T-helper 1 cell treated with Interleukin-12 subunit alpha and Interleukin-12 subunit beta and Interleukin-4 antibody, amounts not matched to agents 30 ng/mL and 1 ng/mL, for 36 hours (primary cell): ENCODE measurements at regions not wholly inside any gene's neighbourhood (a gene's known extent, or its start where the extent isn't known, plus 50 kb on each side); places are given as distances from the start of the nearest gene placed in this dataset.

ENCODE experiments used
- intact Hi-C: fragments of 100-400 bp; cut with micrococcal nuclease; formaldehyde crosslinking; loops from one replicate; pipeline ENCODE4 v1.15.1; 2024

DNA sequence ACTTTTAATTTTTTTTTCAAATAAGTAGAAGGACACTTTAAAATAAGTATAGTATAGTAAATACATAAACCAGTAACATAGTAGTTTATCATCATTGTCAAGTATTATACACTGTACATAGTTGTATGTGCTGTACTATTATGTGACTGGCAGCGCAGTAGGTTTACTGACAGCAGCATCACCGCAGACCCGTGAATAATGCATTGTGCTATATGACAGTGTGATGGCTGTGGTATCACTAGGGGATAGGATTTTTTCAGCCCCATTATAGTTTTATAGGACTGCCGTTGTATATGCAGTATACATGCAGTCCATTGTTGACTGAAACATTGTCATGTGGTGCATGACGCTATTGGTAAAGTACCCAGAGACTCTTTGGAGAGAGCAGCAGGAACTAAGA is 306.5 kb downstream of the SQOR start:
- intact Hi-C loops: no loop called here

DNA sequence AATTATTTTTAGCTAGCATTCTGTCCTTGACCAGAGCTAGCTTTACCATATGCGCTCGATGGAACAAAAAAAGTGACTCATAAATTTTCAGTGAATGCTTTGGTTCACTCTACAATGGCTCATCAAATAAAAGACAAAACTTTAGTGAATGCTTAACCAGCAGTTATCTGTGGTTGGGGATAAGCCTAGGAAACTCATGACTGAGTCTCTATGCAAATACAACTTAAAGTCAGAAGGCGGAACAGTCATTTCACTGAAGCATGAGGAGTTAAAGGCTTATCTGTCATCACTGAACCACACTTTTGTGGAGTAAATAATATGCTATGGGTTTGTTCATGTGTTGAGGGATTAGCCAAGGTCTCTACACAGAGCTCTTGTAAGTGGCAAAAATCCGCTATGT is 308.4 kb downstream of the SQOR start:
- intact Hi-C loops: no loop called here

DNA sequence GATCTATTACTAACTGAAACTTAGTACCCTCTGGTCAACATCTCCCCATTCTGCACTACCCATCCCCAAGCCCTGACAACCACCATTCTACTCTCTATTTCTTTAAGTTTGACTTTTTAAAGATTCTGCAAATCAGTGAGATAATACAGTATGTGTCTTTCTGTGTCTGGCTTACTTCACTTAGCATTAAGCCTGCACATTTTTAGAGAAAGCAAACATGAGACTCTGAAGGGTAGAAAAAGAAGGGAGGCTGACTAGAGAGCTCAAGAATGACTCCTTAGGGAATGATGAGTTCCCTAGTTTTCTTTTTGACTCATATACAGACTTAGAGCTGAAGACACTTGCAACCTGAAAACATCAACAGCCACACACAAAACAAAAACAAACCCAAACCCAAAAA is 311.3 kb downstream of the SQOR start:
- intact Hi-C loops: no loop called here

DNA sequence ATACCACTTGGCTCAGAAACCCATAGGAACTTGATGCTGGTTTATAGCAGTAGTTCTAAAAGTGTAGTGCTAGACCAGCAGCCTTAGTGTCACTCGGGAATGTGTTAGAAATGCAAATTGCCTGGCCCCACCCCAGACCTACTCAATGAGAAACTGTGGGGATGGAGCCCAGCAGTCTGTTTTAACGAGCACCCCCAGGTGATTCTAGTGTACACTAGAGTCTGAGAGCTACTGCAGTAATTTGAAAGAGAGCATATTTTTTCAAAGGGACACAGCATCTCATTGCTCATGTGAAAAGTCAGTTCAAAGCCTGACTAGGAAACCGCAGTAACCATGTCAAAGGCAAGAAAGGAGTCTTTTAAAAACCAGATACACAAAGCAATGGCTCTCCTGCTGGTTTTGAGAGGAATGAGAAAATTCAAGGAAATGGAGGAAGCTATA is 313.4 kb downstream of the SQOR start:
- intact Hi-C loops: no loop called here

DNA sequence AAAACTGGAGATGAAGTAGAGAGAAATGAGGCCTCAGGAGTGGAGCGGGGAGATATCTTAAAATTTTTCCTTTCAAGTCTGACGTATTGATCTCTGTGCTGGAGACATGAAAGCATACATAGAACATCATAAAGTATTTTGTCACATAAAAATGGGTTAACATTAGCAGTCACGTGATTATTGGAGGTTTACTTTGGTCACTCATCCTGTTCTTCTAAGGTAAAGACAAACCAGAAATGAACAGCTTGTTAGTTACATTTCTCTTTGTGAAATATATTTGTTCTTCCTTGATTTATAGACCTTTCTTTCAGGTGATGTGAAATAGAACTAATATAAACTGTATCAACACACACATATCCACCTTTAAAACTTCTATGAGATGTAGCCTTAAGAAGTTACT is 324.1 kb downstream of the SQOR start:
- intact Hi-C loops: no loop called here

DNA sequence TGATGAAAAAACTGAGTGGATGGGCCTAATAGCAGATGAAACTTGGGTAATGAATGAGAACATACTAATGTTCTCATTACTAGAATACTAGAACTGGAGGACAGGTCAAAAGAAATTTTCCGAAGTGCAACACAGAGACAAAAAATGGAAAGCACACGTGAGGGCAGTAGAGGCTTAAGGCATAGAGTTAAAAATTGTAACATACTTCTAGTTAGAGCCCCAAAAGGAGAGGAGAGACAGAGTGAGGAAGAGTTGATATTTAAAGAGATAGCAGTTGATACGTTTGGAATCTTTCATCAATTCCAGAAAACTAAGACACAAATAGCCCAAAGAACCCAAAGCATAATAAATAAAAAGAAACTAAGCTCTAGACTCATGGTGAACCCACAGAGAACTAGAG is 327.9 kb downstream of the SQOR start:
- intact Hi-C loops: no loop called here

DNA sequence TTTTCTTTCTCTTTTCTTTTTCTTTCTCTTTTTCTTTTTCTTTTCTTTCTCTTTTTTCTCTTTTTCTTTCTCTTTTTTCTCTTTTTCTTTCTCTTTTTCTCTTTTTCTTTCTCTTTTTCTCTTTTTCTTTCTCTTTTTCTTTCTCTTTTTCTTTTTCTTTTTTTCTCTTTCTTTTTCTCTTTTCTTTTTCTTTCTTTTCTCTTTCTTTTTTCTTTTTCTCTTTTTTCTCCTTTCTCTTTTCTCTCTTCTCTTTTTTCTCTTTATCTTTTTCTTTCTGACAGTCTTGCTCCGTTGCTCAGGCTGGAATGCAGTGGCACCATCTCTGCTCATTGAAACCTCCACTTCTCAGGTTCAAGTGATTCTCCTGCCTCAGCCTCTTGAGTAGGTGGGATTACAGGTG is 335.7 kb downstream of the SQOR start:
- intact Hi-C loops: no loop called here

DNA sequence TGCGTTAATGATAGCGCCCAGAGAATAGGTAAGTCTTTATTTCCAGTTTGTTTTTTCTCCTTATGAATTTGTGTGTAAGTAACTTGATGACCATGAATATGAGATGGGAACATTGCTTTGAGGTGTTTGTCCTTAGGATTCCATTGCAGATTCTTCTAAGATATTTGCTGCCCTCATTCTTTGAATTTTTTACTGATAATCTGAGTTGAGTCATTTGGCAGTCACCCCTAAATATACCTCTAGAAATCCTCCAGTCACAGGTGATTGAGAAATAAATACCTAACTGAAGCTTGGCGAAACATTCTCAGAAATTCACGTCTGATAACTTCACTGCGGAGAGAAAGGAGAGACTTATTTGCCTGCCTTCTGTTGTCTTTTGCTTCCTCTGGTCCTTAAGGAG is 345.5 kb downstream of the SQOR start:
- intact Hi-C loops: no loop called here

DNA sequence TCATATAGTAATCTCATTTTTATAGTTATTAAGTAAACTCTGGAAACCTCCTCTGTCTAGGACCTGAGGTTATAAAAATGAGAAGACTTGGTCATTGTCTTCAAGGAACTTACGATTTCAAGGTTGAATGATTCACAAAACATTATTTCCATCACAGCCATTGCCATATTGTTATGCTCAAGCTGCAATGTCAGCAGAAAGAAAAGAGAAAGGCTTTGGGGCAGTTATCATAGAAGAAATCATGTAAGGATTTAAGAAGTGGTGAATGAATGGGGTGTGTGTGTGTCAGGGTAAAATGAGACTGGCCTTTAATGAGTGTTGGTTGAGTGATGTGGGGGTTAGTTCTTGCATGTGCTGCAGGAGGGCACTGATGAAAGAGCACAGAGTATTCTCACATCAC is 346.8 kb downstream of the SQOR start:
- intact Hi-C loops: no loop called here

DNA sequence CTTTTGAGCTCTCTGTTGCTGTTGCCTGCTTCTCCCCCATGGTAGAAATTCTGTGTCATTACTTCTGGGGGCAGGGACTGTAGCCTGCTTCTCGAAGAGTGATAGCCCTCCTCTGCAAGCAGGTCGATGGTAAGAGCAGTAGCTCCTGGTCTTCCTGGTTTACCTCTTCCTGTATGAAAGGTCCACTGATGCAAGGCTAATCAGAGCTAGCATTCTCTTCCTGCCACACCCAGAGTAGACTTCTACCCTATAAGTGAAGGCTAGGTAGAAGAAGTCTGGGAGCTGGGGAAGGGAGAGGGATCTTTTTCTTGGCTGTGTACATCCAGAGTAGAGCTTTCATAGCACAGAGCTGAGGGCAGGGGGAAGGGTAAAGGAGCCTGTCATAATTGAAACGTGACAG is 357.0 kb downstream of the SQOR start:
- intact Hi-C loops: no loop called here

DNA sequence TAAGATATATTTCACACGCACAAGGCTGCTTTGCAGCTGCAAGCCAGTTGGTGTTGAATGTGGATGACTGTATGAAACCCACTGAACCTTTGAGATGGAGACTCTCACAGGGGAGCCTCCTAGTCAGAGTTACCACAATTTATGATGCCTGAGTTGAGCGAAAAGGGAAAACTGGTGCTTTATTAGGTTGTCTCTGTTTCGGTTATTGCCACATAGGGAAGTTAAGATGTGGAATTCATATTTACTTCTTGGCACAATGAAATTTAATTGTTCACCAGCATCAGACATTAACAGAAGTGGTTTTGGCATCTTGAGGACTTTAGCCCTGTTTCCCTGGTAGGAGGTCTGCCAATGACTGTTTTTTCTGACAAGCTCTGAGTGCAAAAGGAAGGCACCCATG is 358.2 kb downstream of the SQOR start:
- intact Hi-C loops: no loop called here

DNA sequence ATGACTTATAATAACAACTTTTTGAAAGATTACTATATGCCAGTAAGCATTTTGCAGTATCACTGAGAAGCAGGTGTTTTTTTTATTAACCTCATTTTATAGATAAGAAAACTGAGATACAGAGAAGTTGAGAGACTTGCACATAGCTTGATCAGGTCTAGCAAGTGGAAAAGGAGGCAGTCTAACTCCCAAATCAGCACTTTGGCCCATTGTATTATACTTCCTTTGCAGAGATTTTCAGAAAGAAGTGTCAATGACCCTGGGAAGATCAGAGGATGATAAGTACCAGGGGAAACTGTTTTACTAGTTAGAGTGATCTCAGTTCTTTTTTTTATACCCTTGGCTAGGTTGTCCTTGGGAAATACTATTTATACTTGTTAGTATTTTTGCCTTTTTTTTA is 358.7 kb downstream of the SQOR start:
- intact Hi-C loops: no loop called here

DNA sequence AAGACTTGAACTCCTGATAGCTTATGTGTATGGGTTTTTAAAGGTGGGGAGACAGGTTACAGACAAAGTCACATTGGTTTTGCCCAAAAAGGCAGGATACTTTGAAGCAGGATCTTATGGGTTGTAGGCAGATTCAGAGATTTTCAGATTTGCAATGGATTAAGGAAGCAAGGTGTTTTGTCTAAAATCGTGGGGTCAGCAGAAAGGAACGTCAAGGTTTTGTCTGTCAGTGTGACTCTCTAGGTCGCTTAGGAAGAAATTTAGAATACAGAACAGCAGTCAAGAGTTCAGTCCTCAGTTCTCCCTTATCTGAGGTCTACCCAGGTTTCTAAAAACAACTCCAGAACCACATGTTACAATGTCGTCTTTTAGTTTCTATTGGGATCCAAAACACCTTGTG is 361.0 kb downstream of the SQOR start:
- intact Hi-C loops: no loop called here

DNA sequence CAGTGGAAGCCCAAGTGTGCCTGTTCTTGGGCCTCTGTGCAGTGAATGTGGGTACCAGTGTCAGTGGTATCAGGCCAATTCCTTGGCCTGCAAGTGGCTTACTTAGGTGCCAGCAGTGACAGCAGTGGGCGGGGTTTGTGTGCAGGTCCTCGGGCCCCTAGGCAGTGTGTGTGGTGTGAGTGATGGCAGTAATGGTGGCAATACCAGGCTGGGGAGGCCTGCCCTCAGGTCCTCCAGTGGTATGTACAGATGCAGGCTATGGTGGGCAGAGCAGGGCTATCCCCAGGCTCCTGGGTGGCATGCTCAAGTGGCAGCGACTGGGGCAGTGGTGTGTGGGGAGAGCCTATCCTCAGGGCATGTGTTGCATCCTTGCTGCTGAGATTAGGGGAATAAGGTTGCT is 379.7 kb downstream of the SQOR start:
- intact Hi-C loops: no loop called here

DNA sequence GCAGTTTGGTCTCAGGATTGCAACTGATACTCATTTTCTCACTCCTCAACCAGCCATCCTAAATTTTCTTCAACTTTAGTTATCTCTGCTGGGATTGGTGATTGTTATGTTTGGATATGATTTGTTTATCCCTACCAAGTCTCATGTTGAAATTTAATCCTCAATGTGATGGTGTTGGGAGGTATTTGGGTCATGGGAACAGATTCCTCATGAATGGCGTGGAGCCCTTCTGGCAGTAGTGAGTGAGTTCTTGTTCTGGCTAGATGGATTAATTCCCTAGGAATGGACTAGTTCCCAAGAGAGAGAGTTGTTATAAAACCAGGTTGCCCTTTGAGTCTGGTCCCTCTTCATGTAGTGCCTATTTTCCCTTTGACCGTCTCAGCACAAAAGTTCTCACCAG is 399.9 kb downstream of the SQOR start:
- intact Hi-C loops: no loop called here

DNA sequence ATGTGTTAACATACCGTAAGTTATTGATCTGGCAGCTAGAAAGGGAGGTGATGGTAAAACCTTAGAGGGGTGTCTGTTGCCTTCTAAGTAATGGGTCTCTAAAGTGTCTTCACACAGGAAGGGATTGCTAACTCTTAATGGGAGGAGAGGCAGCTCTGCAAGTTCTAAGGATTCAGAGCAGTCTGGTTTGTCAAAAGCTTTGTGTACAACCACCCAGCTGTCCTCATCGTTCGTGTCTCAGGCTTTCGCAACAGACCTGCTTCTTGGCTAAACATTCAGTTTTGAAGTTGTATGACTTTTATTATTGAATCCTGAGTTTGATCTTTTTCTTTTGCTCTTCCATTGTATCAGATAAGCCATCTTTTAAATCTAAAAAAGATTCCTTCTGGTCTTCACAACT is 404.9 kb downstream of the SQOR start:
- intact Hi-C loops: no loop called here

DNA sequence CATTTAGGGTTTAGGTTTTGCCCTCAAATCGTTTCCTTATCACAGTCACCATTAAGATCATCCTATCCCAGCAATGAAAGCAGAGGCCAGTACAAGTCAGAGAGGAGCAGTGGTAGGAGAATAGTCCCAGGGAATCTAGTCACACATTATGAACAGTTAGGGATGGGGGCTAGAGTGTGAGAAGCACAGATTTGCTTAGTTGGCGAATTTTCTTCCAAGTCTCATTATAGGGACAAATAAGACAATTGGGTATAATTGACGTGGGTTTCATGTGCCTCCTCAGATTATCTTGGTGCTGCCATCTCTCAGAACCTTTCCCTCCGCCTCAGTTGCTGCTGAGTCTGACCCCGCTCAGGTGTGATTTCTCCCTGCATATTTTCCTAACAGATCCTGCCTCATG is 407.1 kb downstream of the SQOR start:
- intact Hi-C loops: no loop called here

DNA sequence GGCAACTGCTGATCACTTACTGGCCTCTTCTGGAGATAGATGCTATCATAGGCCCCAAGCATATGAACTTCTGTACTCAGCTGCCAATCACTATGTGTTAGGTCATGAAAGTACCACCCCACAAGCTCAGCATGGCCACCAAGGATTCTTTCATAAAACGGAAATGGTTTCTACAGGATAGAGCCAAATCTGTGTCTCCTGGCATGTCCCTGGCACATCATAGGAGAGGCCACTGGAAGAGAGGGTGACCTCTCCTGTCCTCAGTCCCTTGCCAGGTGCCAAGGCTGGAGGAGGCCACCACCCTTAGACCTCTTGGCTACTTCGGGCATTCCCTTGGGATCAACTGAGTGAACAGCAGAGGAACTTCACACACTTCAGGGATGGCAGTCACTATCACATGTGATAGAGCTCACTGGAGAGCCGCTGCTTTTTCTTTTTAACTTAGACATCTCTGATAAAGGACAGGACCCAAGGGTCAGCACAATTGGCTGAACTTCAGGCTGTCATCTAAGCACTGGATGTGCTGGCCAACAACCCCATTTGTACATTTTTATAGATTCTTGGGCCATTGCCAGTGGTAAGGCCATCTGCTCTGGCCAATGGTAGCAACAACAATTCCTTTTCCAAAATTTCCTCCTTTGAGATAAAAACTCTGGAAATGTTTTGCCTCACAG is 425.2 kb downstream of the SQOR start:
- intact Hi-C loops: no loop called here

DNA sequence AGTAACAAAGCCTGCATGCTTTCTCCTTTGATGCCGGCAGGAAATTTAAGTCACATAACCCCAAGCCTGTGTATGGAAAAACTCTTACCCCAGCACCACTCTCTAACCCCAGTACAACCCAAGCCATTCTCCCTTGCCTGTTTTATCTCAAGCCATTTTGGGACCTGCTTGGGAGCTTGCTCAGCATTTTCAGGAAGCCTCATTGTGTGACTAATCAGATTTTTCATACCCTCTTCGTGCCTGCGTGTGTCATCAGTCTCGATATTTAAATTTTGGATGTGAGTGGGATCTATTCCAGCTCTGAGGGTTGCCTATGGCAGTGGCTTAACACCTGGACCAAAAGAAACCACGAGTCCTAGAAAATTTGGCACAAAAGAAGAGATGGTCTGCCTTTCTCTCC is 426.2 kb downstream of the SQOR start:
- intact Hi-C loops: no loop called here

DNA sequence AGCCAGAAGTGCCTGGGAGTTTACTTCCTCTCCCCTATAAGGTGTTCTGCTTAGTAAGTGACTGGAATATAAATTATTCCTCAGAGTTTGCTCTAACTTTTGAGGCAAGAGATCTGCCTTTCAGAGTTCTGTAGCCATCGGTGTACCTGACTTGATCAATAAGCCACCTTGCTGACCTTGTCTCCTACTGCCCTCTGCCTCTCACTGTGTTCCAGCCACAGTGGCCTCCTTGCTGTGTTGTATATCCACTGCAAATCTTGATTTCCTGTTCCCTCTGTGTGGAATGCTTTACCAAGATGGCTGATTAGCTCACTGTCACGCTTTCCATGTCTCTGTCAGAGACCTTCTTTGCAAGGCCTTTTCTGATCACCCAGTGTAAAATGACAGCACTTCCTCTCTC is 442.4 kb downstream of the SQOR start:
- intact Hi-C loops: no loop called here

DNA sequence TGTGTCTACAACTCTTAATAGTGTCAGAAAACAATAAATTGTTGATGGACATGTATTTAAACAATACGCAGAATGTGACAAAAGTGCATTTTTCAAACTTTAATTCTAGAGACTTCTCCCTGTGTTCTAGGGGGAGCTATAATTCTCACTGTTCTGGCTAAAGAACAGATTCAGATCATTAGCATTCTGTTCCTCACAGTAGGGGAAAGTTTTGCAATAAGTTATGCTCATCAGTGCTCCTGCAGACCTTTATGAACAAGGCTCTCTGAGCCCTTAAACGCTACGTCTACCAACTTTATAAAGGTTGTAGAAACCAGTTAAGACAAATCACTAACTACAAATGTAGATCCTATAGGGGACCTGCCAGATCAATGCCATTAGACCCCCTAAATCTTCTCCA is 444.2 kb downstream of the SQOR start:
- intact Hi-C loops: no loop called here

DNA sequence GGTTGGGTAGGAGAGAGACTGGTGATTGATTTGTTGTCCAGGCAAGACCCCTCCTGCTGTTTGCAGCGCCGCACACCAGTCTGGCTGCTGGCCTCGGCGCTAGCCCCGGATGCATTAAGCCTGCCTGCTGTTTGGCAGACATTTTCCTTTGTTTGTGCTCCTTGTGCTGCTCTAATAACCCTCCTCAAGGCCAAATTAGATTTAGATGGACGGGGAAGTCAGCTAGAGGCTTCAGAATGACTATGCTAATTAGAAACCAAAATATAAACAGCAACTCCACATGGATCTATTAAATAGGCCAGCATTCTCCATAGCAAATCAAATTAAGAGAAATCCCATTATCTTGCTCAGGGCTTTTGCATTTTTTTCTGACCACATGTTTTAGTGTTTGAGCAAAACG is 445.2 kb downstream of the SQOR start:
- intact Hi-C loops: no loop called here

DNA sequence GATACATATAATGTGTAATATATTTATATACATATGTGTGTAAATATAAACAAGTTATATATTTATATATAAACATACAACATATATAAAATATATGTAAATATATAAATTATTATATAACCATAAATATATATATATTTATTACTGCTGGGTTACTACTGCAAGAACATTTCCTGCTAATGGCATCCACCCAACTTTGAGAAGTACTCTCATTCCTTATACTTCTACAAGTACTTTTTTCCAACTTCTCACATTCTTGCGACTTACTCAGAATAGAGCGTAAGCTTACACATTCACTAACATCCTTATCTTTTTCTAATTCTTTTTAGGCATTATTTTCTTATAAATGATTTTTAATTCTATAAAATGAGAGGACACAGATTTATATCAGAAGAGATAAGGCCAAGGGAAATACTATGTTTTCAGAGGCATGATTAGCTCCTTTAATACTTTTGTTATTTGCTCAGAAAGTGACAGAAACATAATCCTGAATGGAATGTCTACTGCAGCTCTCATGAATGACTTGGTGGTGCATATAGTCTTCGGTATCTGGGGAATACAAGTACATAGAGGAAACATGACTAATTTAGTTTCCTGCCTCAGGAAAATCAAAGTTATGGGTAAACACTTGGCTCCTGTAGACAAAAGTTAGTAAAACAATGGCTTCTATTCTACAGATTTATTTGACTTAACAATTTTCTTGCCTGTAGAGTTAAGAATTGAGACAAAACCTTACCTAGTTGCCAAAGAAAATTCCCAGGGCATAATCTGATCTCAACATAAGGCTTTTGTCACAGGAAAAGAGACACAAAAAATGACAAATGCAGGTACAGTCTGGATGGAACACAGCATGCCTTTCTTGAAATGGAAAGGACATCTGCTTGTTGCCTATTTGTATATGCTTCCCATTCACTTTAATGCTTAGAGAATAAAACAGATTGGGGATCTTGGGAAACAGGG is 453.9 kb downstream of the SQOR start:
- intact Hi-C loops: no loop called here
